ENCODE measurements at regions not wholly inside any gene's neighbourhood (a gene's known extent, or its start where the extent isn't known, plus 50 kb on each side); places are given as distances from the start of the nearest gene placed in this dataset.

DNA sequence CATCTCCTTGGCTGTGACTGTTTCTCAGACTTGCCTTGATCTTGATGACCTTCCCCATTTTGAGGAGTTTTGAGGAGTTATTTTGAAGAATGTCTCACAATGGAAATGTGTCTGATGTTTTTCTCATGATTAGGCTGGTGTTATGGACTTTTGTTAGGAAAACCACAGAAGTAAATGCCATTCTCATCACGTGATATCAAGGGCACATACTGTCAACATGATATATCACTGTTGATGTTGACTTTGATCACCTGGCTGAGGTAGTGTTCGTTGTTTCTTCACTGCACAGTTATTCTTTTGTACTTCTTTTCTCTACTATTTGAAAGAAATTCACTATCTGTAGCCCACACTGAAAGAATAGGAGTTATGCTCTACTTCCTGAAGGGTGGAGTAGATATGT lies 194.7 kb upstream of the MPHOSPH6 start:
- no peak overlapping the region for H3K4me3 ChIP-seq (ENCODE audit: low read depth, low read length)
- TF ChIP-seq, protein P1, sequence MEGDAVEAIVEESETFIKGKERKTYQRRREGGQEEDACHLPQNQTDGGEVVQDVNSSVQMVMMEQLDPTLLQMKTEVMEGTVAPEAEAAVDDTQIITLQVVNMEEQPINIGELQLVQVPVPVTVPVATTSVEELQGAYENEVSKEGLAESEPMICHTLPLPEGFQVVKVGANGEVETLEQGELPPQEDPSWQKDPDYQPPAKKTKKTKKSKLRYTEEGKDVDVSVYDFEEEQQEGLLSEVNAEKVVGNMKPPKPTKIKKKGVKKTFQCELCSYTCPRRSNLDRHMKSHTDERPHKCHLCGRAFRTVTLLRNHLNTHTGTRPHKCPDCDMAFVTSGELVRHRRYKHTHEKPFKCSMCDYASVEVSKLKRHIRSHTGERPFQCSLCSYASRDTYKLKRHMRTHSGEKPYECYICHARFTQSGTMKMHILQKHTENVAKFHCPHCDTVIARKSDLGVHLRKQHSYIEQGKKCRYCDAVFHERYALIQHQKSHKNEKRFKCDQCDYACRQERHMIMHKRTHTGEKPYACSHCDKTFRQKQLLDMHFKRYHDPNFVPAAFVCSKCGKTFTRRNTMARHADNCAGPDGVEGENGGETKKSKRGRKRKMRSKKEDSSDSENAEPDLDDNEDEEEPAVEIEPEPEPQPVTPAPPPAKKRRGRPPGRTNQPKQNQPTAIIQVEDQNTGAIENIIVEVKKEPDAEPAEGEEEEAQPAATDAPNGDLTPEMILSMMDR (IDR thresholded peaks at IDR 0.05; ENCODE audit: low read depth, low read length): no peak
- in situ Hi-C loops (cut with HindIII; ENCODE audit: low sequenced_read_pairs): no loop called here
- no peak for DNase-seq (ENCODE audit: low read depth, low spot score)

DNA sequence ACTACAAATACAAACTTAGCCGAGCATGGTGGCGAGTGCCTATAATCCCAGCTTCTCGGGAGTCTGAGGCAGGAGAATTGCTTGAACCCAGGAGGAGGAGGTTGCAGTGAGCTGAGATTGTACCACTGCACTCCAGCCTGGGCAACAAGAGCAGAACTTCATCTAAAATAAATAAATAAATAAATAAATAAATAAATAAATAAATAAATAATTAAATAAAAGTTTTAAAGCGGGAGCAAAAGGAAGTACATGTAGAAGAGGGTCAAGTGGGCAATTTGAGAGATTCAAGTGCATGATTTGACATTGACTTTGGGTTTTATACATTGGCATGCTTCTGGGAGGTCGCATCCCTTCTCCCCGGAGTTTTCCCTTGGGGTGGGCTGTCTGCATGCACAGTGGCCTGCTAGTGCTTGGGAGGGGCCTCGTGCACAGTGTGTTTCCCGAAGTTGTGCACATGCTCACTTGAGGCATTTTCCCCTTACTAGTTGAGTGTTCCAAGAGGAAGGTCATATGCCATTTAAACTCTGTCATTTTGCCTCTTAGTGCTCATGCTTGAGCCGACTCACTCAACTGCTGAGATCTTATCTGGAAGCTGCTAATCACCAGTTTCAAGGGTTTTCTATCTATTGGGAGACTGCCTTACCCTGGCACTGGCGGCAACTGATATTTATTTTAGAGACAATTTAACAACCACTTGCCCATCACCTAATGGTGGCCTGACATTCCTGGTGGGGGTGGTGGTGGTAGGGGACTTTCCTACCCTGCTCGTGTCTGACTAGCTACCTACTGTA lies 193.2 kb upstream of the MPHOSPH6 start:
- TF ChIP-seq, protein P1 (IDR thresholded peaks at IDR 0.05; ENCODE audit: low read depth, low read length): no peak
- no peak for DNase-seq (ENCODE audit: low read depth, low spot score)
- H3K4me3 ChIP-seq (ENCODE audit: low read depth, low read length): no peak overlapping the region
- in situ Hi-C loops (cut with HindIII; ENCODE audit: low sequenced_read_pairs): no loop called here

DNA sequence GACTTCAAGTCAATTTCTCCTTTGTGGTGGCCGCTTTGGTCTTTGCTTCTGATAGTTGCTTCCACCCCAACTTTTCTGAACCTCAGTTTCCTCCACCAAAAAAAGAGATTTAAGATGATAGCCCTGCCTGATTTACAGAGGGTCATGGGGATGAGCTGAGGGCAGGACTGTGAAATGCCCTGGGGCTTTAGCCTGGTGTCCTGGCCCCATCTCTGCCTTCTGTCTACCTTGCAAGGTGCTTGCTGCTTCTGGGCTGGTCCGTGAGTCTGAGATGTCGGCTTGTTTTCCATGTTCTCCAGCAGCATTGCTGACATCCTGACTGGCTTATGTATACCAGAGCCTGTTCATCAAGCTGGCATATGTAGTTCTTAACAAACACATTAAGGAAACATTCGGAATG lies 191.9 kb upstream of the MPHOSPH6 start:
- no peak overlapping the region for H3K4me3 ChIP-seq (ENCODE audit: low read depth, low read length)
- TF ChIP-seq, protein P1 (IDR thresholded peaks at IDR 0.05; ENCODE audit: low read depth, low read length): no peak
- DNase-seq (ENCODE audit: low read depth, low spot score): no peak
- in situ Hi-C loops (cut with HindIII; ENCODE audit: low sequenced_read_pairs): no loop called here

DNA sequence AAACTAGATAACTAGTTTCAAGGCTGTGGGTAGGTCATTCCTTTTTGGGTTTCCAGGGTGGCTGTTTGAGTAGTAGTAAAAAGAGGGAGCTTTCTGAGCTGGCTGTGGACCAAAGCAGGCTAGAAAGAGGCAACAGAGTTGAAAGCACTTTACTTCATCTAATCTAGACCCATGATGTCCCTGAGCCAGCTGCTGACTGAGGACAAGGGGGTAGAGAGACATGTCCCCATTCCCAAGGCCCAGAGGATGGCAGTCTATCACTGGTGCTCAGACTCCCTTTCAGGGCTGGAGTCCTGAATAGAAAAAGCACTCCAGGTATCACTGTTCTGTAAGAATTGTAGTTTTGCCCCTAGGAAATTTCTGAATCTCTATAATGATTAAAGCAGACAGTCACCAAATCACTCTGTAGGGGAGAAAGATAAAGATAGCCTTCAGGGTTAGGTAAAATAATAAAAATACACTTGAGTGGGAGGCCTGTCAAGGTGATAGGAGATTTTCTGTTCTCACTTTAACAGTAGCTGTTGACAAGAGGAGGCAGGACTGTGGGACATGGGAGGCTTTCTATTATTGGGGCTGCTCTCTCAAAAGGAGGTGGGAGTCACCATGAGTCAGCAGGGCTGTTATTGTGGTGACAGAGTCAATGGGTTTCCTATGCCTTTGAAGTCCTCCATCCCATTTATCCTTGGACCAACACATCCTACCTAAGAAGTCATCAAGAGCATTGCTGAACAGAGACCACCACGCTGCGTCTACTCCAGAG lies 190.2 kb upstream of the MPHOSPH6 start:
- no peak overlapping the region for H3K4me3 ChIP-seq (ENCODE audit: low read depth, low read length)
- in situ Hi-C loops (cut with HindIII; ENCODE audit: low sequenced_read_pairs): no loop called here
- TF ChIP-seq, protein P1 (IDR thresholded peaks at IDR 0.05; ENCODE audit: low read depth, low read length): no peak
- no peak for DNase-seq (ENCODE audit: low read depth, low spot score)

DNA sequence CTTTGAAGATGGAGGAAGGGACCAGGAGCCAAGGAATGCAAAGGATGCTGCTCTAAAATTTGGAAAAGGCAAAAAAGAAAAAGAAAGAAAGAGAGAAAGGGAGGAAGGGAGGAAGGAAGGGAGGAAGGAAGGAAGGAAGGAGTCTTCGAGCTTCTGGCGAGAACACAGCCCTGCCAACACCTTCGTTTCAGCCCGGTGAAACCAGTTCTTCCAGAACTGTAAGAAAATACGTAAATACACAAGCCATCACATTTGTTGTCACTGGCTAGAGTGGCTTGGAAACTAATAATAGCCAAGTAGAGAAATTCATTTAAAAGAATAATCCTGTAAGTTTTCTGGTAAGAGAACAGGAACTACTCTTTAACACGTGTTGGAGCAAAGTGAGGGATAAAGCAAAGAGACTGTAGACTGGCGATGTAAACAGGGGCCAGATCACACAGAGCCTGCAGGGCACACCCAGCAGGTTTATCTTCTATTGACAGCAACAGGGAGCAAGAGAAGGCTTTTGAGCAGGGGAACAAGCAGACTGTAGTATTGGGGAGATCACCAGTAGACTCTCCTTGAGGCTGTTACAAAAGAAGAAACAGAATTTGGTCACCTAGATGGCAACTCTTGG lies 188.7 kb upstream of the MPHOSPH6 start:
- TF ChIP-seq, protein P1 (IDR thresholded peaks at IDR 0.05; ENCODE audit: low read depth, low read length): no peak
- in situ Hi-C loops (cut with HindIII; ENCODE audit: low sequenced_read_pairs): no loop called here
- no peak for DNase-seq (ENCODE audit: low read depth, low spot score)
- no peak overlapping the region for H3K4me3 ChIP-seq (ENCODE audit: low read depth, low read length)

DNA sequence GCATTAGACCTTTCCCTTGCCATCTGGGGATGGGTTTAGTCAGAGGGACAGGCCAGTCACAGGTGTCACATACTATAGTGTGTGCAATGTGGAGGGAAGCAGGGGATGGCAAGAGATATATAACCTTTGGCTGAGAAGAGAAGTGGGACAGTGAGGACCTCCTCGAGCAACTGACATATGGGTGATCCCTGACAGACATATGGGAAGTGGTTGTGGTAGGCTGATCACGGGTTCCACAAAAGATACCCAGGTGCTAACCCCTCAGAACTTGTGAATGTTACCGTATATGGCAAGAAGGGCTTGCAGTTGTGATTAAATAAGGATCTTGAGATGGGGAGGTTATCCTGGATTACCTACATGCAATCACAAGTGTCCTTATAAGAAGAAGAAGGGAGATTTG lies 188.1 kb upstream of the MPHOSPH6 start:
- in situ Hi-C loops (cut with HindIII; ENCODE audit: low sequenced_read_pairs): no loop called here
- DNase-seq (ENCODE audit: low read depth, low spot score): no peak
- no peak overlapping the region for H3K4me3 ChIP-seq (ENCODE audit: low read depth, low read length)
- TF ChIP-seq, protein P1 (IDR thresholded peaks at IDR 0.05; ENCODE audit: low read depth, low read length): no peak
